Activated T-helper 1 cell treated with anti-CD3 and anti-CD28 coated beads, Interleukin-12 subunit alpha, Interleukin-12 subunit beta, Interleukin-2, Interleukin-4 antibody, amounts not matched to agents 30 ng/mL and 10 ng/mL and 1 ng/mL, durations not matched to agents 14 hours and 24 hours and 36 hours (primary cell): ENCODE measurements at regions not wholly inside any gene's neighbourhood (a gene's known extent, or its start where the extent isn't known, plus 50 kb on each side); places are given as distances from the start of the nearest gene placed in this dataset.
"Not testable (repeated sequence)": the region's sequence is repeated elsewhere in the genome, so short reads cannot be mapped to it uniquely, and the experiment has no call there.

ENCODE experiments used
- DNase-seq: peaks from one replicate; pipeline ENCODE4 v3.0.0; 2021; ENCODE audit warnings: low spot score
- H3K27ac Mint-ChIP-seq: one replicate; pipeline ENCODE4 v1.8.0; 2021; ENCODE audit warnings: mild to moderate bottlenecking, mixed read lengths
- H3K27me3 Mint-ChIP-seq: one replicate; pipeline ENCODE4 v1.8.0; 2022; ENCODE audit warnings: mild to moderate bottlenecking, moderate library complexity, mixed read lengths; ENCODE audit not compliant: insufficient read depth
- H3K36me3 Mint-ChIP-seq: one replicate; pipeline ENCODE4 v1.8.0; 2021; ENCODE audit warnings: low read depth, mixed read lengths
- H3K4me1 Mint-ChIP-seq: one replicate; pipeline ENCODE4 v1.8.0; 2021; ENCODE audit warnings: low read depth, mixed read lengths
- H3K4me3 Mint-ChIP-seq: one replicate; pipeline ENCODE4 v1.8.0; 2021; ENCODE audit warnings: mild to moderate bottlenecking, moderate library complexity, mixed read lengths
- H3K9me3 Mint-ChIP-seq: one replicate; pipeline ENCODE4 v1.8.0; 2021; ENCODE audit warnings: mixed read lengths
- intact Hi-C: fragments of 100-400 bp; cut with micrococcal nuclease; formaldehyde crosslinking; loops from one replicate; pipeline ENCODE4 v1.15.1; 2024

DNA sequence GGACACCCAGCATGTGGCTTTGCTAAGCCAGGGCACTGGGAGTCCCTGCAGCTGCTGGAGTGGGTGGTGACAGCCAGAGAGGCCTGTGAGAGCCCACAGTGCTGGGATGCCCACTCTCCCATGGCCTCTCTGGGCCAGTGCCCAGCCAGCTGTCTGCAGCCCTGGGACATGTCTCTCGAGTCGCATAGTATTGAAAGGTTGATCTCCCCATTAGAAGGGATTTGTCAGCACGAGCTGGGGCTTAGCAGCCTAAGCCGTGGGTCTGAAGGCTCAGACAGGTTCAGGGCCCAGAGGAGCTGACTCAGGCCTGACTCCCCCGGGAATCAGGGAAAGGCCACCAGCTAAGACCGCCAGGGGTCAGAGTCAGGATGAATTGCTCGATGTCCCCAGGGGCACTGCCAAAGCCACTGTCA, 53.5 kb downstream of the FOXD2 start:
- Mint-ChIP-seq H3K27me3 (peaks cover 5% of the 10 kb centered on the region), H3K36me3 (no peaks in the 10 kb centered on the region), H3K9me3 (no peaks in the 10 kb centered on the region), H3K4me3 (no peak overlapping the region), H3K4me1 (no peaks in the 10 kb centered on the region), H3K27ac (no peak overlapping the region)
- intact Hi-C loops = no loop called here
- DNase-seq = no peak

DNA sequence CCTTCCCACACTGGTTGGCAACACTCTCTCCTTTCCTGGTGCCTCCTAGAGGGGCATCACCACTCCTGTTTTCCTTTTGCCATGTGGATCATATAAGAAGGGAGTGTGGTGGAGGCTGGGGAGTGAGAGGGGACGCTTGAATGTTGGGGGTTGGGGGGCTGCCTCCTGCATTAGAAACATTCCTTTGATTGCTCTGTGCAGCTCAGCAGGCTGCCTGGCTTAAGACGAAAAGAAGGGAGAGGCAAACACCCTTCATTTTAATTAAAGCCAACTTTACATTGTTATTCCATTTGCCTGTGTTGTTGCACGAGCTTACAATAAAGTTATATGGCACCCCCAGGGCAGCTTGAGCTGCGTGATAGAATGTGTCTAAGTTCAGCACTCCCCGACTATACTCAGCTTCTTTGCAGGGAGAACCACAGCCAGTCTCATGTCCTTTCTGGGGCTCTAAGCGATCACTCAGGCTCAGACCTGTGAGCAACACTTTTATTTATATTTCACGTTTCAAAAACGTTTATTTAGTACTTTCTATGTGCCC, 57.4 kb downstream of the FOXD2 start:
- H3K4me1 Mint-ChIP-seq = no peaks in the 10 kb centered on the region
- peaks cover 2% of the 10 kb centered on the region for H3K27me3 Mint-ChIP-seq
- DNase-seq = no peak
- no peaks in the 10 kb centered on the region for H3K36me3 Mint-ChIP-seq
- intact Hi-C loops = no loop called here
- H3K27ac Mint-ChIP-seq = no peak overlapping the region
- no peak overlapping the region for H3K4me3 Mint-ChIP-seq
- H3K9me3 Mint-ChIP-seq = no peaks in the 10 kb centered on the region

DNA sequence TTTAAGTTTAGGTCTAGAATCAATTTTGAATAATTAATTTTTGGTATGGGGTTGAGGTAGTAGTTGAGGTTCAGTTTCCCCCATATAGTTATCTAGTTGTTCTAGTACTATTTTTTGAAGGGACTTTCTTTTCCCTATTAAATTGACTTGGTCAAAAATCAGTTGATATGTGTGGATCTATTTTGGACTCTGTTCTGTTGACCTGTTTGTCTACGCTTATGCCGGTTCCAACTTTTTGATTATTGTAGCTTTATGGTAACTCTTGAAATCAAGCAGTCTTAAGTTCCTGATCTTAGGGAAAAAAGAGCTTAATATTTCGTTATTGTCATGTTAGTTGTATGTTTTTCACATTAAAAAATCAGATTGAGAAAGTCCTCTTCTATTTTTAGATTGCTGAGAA, 60.7 kb downstream of the FOXD2 start:
- Mint-ChIP-seq H3K9me3 (no peaks in the 10 kb centered on the region), H3K4me3 (no peak overlapping the region), H3K36me3 (no peaks in the 10 kb centered on the region), H3K27ac (no peak overlapping the region), H3K4me1 (no peaks in the 10 kb centered on the region), H3K27me3 (peaks cover 4% of the 10 kb centered on the region)
- intact Hi-C loops = no loop called here
- no peak for DNase-seq

DNA sequence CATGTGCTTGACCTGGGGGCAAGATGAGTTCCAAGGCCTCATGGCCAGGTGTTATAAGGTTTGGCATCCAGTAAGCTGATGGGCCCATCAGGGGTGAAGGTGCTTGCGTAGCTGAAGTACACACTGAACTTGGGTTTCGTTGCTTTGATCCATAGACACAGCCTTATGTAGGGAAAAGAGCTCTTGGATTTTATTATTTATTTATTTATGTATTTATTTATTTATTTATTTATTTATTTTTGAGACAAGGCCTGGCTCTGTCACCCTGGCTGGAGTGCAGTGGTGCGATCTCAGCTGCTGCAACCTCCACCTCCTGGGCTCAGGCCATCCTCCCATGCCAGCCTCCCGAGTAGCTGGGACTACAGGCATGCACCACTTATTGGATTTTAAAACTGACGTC, 63.2 kb downstream of the FOXD2 start:
- Mint-ChIP-seq H3K27ac (no peak overlapping the region), H3K36me3 (no peaks in the 10 kb centered on the region), H3K27me3 (peaks cover 15% of the 10 kb centered on the region), H3K9me3 (no peaks in the 10 kb centered on the region), H3K4me3 (no peak overlapping the region), H3K4me1 (no peaks in the 10 kb centered on the region)
- intact Hi-C loops = no loop called here
- DNase-seq = no peak

DNA sequence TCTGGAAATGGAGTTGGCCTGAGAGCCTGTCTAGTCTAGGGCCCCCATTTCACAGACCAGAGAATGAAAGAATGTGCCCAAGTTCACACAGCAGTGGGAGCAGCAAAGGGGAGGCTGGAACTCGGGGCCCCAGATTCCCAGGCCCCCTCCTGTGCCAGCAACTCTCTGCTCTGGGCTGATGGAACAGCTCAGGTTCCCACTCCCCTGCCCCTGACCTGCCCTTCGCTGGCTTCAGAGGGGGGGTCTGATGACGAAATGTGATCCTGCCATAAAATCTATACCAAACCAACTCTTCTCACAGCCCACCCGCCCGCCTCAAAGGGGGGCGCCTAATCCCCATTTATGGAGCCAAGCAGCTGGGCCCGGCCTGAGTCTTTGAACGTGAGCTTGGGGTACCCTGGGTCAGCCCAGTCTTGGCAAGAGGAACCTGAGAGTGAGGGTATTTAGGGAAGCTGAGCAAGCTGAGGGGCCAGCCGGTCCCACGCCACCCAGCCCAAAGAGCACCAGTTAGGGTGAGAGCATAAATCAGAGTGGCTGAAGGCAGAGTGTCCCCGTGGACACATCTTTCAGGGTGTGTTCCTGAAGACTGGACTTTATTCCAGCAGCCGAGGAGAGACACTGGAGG, 65.0 kb downstream of the FOXD2 start:
- Mint-ChIP-seq H3K4me1 (no peaks in the 10 kb centered on the region), H3K9me3 (no peaks in the 10 kb centered on the region), H3K36me3 (no peaks in the 10 kb centered on the region)

DNA sequence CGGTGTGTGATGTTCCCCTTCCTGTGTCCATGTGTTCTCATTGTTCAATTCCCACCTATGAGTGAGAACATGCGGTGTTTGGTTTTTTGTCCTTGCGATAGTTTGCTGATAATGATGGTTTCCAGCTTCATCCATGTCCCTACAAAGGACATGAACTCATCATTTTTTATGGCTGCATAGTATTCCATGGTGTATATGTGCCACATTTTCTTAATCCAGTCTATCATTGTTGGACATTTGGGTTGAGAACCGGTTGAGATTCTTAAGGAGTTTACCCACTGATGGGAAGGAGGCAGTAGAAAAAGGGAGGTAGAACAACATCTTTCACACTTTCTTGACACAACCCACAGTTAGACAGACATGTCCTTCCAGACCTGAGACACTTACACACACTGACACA, 67.0 kb downstream of the FOXD2 start:
- H3K9me3 Mint-ChIP-seq, H3K4me3 Mint-ChIP-seq: not testable (repeated sequence)
- peaks cover 38% of the 10 kb centered on the region for H3K27me3 Mint-ChIP-seq

More for the DNA sequence above, 65.0 kb downstream of the FOXD2 start:
- intact Hi-C loops = no loop called here
- no peak overlapping the region for H3K4me3 Mint-ChIP-seq
- no peak for DNase-seq
- H3K27me3 Mint-ChIP-seq = peaks cover 27% of the 10 kb centered on the region
- H3K27ac Mint-ChIP-seq = no peak overlapping the region

DNA sequence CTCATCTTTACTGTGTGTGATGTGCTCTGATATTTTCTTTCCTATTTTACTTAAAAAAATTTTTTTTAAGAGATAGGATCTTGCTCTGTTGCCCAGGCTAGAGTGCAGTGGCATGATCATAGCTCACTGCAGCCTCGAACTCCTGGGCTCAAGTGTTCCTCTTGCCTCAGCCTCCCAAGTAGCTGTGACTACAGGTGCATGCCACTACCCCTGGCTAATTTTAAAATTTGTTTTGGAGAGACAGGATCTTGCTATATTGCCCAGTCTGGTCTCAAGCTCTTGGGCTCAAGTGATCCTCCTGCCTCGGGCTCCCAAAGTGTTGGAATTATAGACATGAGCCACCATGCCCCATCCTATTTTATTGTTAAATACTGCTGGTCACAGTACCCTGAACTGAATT, 67.4 kb downstream of the FOXD2 start:
- Mint-ChIP-seq H3K9me3 (no peaks in the 10 kb centered on the region), H3K27me3 (peaks cover 43% of the 10 kb centered on the region), H3K4me3 (no peak overlapping the region), H3K27ac (no peak overlapping the region), H3K36me3 (no peaks in the 10 kb centered on the region), H3K4me1 (no peaks in the 10 kb centered on the region)
- intact Hi-C loops = loop anchor here (5.0 kb wide), 1 partner anchor 68 kb away; the partner anchor contains the start of gene FOXD2
- no peak for DNase-seq

More for the DNA sequence above, 67.0 kb downstream of the FOXD2 start:
- H3K36me3 Mint-ChIP-seq, DNase-seq, H3K4me1 Mint-ChIP-seq, H3K27ac Mint-ChIP-seq: not testable (repeated sequence)
- intact Hi-C loops = loop anchor here (5.0 kb wide), 1 partner anchor 68 kb away; the partner anchor contains the start of gene FOXD2

DNA sequence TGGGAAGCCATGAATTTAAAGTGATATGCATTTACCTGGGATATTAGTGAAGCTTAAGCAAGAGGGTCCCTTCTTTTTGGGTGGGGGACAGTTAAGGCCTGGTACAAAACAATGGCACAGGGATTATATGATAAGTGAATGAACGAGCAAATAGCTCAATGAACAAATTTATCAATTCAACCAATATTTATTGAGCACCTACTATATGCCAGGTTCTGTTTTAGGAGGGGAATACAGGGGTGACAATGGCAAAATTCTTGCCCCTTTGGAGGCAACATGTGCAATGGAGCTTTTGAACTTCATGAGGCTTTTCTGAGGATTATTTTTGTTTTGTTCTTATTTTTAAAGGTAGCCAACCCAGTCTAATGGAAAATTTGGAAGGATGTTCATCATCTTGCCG, 68.2 kb downstream of the FOXD2 start:
- Mint-ChIP-seq H3K27ac (no peak overlapping the region), H3K4me3 (no peak overlapping the region), H3K36me3 (no peaks in the 10 kb centered on the region), H3K27me3 (peaks cover 49% of the 10 kb centered on the region), H3K4me1 (no peaks in the 10 kb centered on the region), H3K9me3 (no peaks in the 10 kb centered on the region)
- DNase-seq = no peak
- intact Hi-C loops = loop anchor here (5.0 kb wide), 1 partner anchor 69 kb away; the partner anchor contains the start of gene FOXD2

DNA sequence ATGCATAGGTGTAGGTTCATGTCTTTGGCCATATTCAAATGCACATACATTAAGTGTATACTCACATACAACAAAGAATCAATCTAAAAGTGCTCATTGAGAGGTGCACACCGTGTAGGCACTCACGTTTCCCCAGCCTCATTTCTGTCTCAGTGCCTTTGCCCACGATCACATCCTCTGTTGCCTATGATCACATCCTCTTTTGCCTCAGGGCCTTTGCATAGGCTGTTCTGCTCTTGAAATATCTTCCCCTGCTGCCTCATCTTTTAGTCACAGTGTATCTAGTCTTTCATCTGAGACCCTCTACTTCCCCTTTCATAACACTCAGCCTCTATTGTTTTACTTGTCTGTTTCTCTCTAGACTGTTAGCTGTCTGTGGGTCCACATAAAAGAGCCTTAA, 69.3 kb downstream of the FOXD2 start:
- H3K9me3 Mint-ChIP-seq = no peaks in the 10 kb centered on the region
- H3K4me1 Mint-ChIP-seq = no peaks in the 10 kb centered on the region
- no peaks in the 10 kb centered on the region for H3K36me3 Mint-ChIP-seq
- peaks cover 54% of the 10 kb centered on the region for H3K27me3 Mint-ChIP-seq
- H3K27ac Mint-ChIP-seq = no peak overlapping the region
- intact Hi-C loops = loop anchor here (5.0 kb wide), 1 partner anchor 70 kb away; the partner anchor contains the start of gene FOXD2
- H3K4me3 Mint-ChIP-seq = no peak overlapping the region
- no peak for DNase-seq

DNA sequence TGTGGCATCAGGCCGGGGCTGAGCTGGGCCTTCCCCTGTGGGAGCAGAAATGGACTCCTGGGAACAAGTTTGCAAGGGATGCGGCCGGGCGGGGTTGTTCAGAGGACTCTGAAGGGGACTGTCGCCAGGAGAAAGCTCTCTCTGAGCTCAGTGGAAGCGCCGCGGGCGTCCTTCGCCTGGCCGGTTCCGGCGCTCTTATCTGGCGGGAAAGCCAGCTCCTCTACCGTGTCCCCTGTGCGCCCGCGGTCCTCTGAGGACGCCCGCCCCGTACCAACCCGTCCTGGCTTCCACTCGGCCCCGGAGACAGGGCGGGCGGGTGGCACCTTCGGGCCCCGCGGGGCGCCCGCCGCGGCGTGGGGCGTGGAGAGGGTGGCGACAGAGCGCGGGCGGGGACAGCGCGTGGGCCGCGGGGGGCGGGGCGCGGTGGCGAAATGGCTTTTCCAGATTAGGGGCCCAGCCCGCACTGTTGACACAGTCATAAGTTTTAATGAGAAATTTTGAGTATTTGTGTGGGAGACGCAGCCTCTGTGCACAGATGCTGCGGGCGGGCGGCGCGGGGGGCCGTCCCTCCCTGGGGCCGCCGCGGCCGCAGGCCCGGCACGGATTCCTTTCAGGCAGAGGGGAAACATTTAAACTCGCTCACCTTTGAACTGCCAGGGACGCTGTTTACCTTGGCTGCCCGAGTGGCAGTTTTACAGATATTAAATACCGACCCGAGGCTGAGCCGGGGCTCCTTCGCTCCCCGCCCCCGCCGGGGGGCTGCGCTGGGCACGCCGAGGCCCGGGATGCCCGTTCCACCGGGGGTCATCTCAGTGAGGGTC, 70.2 kb downstream of the FOXD2 start:
- no peaks in the 10 kb centered on the region for H3K4me1 Mint-ChIP-seq
- DNase-seq = no peak
- no peaks in the 10 kb centered on the region for H3K9me3 Mint-ChIP-seq
- H3K36me3 Mint-ChIP-seq = no peaks in the 10 kb centered on the region
- H3K27ac Mint-ChIP-seq = no peak overlapping the region
- H3K27me3 Mint-ChIP-seq = peaks cover 54% of the 10 kb centered on the region
- no peak overlapping the region for H3K4me3 Mint-ChIP-seq
- intact Hi-C loops = loop anchor here (2.0 to 5.0 kb wide), 2 partner anchors 61 to 71 kb away; partner anchors contain the start of gene FOXD2

DNA sequence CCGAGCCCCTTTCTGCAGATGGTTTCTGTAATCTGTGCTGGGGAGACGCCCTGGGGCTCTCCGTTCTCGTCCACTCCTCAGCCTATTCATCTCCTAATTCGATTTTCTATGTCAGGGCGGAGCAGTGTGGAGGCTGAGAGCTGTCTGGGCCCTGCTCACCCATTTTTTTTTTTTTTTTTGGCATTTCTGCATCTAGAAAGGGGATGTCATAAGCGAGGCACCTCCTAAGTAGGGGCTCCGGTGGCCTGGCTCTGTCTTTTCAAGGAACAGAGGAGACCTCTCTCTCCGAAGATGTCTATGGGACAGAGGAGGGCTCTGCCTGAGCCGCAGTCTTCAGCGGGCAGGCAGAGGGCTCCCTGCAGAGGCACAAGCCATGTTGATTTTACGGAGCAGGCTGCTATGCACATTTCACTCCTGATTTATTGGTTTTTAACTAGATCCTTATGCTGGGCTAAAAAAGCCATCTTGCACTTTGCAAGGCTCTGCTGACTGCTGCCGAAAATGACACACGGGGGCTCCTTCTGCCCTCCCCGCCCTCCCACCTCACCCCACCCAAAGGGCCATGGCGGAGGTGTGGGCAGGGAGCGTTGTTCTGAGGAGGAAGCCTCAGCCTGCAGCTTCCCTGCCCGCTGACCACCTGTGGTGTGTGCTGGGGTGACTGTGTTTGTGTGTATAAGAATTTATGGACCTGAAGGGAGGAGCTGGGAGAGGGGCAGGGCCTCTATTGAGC, 71.0 kb downstream of the FOXD2 start:
- H3K27ac Mint-ChIP-seq = no peak overlapping the region
- intact Hi-C loops = loop anchor here (2.0 to 5.0 kb wide), 2 partner anchors 62 to 72 kb away; partner anchors contain the start of gene FOXD2
- no peaks in the 10 kb centered on the region for H3K4me1 Mint-ChIP-seq
- no peaks in the 10 kb centered on the region for H3K36me3 Mint-ChIP-seq
- peaks cover 50% of the 10 kb centered on the region for H3K27me3 Mint-ChIP-seq
- peaks cover 3% of the 10 kb centered on the region for H3K9me3 Mint-ChIP-seq
- H3K4me3 Mint-ChIP-seq = no peak overlapping the region
- DNase-seq = no peak

DNA sequence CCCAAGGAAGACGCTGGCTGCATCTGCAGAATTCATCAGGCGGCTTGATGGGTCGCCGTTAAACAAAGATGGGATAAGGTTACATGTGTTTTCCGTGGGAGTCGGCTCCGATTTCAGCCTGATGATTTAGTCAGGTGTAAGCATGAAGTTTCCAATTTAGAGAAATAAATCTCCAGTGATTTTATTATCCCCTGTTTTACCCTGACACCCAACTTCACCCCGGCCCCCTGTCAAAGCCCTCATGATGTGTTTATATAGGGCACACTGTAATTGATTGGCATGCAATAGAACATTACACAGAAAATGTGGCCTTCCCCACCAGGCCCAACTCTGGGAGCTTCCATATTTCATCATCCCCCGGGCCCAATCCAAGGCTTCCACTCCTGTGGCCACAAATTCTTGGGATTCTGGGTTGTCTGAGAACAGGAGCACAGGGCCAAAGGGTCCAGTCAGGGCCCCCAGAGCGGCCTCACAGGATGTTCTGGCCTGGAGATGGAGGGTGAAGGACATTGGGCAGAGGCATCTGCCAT, 72.5 kb downstream of the FOXD2 start:
- Mint-ChIP-seq H3K27ac (no peak overlapping the region), H3K9me3 (peaks cover 9% of the 10 kb centered on the region), H3K4me1 (no peaks in the 10 kb centered on the region), H3K36me3 (no peaks in the 10 kb centered on the region), H3K27me3 (peaks cover 46% of the 10 kb centered on the region), H3K4me3 (no peak overlapping the region)
- intact Hi-C loops = no loop called here
- no peak for DNase-seq
